Activated T-cell treated with anti-CD3 and anti-CD28 coated beads for 4 hours (primary cell): ENCODE measurements at regions not wholly inside any gene's neighbourhood (a gene's known extent, or its start where the extent isn't known, plus 50 kb on each side); places are given as distances from the start of the nearest gene placed in this dataset.

ENCODE experiments used
- DNase-seq: peaks from one replicate; pipeline ENCODE4 v3.0.0-alpha.2; 2020

DNA sequence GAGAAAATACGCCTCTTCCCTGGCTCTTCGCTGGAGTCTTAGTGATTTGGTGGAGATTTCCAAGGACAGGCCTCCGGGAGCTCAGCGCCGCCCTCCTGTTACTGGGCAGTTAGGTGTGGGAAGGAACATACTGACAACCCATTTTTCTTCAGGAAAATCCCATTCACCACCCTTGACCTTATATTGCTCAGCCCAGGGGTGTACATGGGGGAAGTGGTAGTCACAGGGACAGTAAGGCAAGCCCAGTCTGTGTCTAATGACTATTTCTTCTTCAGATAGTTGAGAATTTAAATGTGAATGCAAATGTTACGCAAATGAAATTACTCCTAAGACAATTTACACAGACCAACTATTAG is 119.4 kb downstream of the UQCRFS1 start:
- no peak for DNase-seq

DNA sequence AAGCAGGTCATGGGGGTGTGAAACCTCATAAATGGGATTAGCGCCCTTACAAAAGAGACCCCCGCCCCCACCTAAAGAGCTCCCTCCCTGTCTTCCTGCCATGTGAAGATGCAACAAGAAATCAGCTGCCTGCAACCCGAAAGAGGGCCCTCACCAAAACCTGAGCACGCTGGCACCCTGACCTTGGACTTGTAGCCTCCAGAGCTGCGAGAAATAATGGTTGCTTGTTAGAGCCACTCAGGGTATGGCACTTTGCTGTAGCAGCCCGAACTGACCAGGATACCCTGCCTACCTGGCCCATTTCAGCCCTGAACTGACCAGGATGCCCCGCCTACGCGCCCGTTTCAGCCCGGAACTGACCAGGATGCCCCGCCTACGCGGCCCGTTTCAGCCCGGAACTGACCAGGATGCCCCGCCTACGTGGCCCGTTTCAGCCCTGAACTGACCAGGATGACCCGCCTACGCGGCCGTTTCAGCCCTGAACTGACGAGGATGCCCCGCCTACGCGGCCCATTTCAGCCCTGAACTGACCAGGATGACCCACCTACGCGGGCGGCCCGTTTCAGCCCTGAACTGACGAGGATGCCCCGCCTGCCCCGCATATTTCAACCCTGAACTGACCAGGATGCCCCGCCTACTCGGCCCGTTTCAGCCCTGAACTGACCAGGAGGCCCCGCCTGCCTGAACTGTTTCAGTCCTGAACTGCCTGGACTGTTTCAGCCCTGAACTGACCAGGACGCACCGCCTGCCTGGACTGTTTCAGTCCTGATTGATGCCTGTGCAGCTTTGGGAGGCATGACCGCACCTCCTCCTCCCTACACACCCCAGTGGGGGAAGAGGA is 120.0 kb downstream of the UQCRFS1 start:
- no peak for DNase-seq

DNA sequence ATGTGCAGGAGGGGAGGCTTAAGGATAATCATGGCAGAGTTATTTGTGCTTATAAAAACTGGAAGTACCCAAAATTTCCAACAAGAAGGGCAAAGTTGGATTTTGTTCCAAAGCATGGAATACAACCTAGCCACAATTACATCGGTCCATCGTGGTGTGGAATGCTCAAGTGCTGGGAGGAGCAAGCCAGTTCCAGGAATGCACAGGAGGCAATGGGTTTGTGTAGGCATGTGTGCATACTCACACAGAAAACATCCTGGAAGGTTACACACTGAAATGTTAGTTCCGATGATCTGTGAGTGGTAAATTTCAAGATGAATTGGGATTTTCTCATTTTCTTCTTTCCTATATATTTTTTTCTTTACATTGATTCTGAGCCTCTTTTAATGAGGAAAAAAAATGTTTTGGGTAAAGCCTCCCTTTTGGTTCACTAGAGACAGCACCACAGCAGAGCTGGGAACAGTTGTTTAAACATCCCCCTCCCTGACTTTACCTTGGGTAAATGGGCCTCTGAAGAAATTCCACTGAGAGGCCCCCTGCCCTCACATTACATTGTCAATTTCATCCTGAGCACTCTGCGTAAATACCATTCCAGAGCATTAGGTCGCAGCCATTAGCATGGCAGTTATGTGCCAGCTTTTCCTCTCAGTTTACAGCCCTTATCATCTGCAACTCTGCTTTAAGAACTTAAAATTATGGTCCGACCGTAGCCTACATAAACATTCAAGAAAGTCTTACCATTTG is 122.0 kb downstream of the UQCRFS1 start:
- no peak for DNase-seq

DNA sequence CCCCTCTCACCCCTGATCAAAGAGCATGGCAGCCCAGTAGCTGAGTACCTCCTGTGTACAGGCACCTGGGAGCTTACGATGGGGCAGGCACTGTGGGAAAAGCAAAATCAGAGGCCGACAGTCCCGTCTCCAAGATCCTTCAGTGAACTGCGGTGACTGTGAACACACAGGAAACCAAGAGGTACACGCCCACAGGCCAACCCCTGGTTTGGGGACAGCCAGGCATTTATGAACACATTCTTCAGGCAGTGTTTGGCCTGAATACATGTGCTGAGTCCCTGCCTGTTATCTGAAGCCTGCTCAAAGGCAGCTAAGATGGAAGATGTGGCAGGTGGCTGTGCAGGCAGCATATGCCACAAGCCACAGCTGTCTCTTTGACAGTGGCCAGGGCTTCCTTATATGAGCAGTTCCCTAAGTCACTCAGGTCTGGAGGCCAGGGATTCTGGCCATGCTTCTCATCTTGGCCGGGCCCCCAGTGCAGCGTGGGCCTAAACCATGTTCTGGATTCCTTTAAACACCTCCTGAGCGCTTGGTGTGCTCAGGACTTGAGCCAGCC is 123.6 kb downstream of the UQCRFS1 start:
- DNase-seq = no peak

DNA sequence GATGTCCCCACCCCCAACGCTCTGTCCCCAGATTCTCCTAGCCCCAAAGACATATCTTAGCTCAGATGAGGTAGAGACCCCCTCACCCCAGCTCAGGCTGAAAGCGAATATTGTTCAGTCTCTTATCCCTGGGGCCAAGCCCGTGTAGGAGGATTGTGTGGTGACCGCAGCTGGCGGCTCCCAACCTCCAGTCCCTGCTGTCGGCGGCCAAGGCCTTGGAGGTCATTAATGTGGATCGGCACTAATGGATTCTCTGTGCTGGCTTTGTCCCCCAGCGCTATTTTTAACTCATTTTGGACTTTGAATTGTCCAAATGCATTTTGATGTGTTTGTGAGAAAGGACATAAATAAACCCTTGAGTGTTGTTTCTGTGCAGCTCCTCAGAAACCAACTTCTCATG is 124.2 kb downstream of the UQCRFS1 start:
- no peak for DNase-seq

- no peak for DNase-seq
These were observed 126.3 kb downstream of the UQCRFS1 start for GRCh38 chr19:29086646-29087045.

DNA sequence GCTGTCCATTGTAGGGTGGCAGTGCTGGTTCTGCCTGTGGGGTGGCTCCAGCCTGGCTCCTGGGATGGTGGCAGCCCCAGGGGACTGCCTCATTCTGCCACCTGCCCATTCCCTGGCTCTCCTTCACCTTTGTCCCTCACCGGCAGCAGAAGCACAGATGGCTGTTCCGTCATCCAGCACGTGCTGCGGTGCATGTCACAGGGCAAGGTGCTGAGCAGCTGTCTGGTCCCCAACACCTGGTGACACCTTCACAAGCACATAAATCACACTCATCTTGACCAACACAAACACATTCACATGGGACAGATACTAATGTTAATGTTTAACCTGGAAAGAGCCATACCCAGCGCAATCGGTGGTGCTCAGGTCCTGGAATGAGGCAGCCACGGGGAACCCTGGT is 126.8 kb downstream of the UQCRFS1 start:
- DNase-seq = no peak

DNA sequence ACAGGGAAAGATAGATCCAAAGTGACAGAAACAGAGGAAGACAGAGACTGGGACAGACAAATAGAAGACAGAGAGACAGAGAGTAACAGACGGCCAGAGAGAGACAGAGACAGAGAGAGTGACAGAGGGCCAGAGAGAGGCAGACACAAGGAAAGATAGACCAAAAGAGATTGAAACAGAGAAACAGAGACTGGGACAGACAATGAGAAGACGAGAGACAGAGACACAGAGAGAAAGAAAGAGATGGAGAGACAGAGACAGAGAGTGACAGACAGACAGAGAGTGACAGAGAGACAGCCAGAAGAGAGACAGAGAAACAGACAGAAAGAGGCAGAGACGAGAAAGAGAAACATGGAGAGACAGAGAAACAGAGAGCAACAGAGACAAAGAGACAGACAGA is 127.3 kb downstream of the UQCRFS1 start:
- no peak for DNase-seq

DNA sequence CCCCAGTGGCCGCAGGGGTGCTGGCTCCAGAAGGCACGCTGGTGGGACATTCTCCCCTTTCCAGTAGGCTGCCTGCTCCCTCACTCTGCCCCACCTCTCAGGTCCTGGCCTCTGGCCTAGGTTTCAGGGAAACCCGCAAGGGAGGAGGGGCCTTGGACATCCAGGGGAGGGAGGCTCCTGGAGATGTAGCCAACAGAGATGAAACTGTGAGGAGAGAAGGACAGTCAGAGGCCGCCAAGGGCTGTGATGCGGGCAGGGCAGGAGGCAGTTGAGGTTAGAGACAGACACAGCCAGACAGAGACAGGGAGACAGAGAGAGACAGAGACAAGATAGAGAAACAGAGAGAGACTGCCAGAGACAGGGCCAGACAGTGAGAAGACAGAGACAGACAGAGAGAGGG is 127.7 kb downstream of the UQCRFS1 start:
- DNase-seq = no peak

GRCh38 chr19:29084266-29084665 is 128.7 kb downstream of the UQCRFS1 start:
- DNase-seq = no peak

DNA sequence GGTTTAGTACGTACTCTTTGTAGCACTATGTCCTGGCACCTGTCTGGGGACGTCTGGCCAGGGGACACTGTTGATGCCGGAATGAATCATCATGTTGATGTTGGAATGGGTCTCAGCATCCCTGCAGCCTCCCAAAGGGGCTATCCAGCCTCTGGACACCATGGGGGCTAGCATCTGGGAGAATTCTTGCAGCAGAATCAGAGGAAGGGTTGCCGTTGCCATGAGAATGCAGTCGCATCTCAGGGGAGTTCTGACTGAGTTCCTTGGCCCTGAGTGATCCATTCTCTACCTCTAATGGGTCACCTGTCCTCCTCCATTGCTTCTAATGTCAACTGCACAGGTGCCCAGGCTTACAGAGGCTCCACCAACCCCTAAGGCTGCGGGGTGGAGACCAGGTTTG is 129.1 kb downstream of the UQCRFS1 start:
- no peak for DNase-seq

GRCh38 chr19:29079356-29080032 is 133.5 kb downstream of the UQCRFS1 start:
- DNase-seq = no peak

GRCh38 chr19:29076963-29077362 is 136.0 kb downstream of the UQCRFS1 start:
- no peak for DNase-seq

DNA sequence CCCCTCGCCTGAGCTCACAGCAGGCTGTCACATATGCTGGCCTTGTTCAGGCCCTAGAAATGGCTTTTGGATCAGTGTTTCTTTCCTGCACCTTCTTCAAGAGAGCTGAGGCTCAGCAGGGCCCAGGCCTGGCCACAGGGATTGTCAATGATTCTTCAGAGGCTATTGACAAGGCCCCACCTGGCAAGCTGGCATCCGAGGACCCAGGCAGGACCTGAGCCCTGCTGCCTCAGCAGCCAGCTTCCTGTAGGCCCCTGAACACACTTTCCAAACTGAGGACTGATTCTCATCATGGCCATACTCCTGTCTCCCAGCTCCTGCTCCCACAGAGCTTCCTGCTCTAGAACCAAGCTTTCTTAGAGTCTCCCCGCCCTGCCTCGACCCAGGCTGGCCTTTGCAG is 136.8 kb downstream of the UQCRFS1 start:
- no peak for DNase-seq

- DNase-seq = no peak
These were observed 137.8 kb downstream of the UQCRFS1 start for GRCh38 chr19:29075149-29075548.

DNA sequence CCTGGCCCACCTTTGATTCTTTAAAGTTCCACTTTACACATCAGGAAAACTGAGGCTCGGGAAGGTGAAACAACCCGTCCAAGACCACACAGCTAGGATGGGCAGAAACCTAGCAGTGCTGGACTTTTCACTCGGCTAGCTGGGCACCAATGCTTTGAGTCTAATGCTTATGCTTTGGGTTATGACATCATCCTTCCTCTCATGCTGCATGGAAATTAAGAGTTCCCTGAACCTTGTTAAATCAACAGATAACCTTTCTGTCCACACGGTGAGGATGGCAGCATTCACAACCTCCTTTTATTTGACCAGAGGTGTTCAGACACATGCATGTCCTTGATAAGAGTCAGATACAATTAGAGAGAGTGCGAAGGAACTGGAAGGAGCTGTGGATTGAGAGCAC is 138.4 kb downstream of the UQCRFS1 start:
- no peak for DNase-seq

DNA sequence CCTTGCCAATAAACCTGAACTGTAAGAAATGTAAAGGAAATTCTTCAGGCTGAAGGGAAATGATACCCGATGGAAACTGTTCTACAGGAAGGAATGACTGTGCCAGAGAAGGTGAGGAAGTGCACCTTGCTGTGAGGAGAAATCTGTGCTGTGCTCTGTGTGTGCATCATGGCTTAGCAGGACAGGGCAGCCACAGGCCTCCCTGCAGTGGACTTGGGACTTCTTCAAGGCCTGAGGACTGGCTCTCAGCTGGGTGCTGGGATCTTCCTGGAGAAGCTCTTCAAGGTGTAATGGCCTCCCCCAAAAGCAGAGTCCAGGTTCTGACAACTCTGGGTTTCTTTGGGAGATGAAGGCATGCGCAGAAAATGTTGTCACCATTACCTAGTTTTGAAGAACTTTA is 145.1 kb downstream of the UQCRFS1 start:
- DNase-seq = no peak

GRCh38 chr19:29062475-29063435 is 150.2 kb downstream of the UQCRFS1 start:
- no peak for DNase-seq

DNA sequence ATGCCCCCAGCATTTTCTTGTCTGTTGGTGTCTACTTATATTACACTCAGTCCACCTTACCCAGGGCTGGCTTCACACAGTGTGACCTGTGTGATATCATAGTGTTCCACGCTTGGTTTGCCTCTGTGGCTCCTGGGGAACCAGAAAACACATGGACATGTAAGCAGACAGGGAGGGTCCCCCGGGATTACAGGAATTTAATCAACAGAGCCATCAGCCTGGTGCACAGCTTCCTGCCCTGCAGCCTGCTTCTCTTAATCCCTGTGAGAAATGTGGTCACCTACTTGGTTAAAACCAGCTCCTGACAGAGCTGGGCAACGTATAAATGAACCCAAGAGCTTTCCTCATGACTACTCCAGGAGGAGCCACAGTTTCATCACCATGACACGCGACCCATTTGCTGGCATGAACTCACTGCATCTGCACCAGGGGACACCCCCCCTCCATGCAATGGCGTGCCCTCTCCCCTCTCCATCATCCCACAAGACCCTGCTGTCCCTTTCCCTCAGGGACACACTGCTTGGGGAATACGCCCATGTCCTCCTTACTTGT is 152.1 kb downstream of the UQCRFS1 start:
- DNase-seq = no peak

GRCh38 chr19:29056535-29056934 is 156.4 kb downstream of the UQCRFS1 start:
- DNase-seq = no peak

DNA sequence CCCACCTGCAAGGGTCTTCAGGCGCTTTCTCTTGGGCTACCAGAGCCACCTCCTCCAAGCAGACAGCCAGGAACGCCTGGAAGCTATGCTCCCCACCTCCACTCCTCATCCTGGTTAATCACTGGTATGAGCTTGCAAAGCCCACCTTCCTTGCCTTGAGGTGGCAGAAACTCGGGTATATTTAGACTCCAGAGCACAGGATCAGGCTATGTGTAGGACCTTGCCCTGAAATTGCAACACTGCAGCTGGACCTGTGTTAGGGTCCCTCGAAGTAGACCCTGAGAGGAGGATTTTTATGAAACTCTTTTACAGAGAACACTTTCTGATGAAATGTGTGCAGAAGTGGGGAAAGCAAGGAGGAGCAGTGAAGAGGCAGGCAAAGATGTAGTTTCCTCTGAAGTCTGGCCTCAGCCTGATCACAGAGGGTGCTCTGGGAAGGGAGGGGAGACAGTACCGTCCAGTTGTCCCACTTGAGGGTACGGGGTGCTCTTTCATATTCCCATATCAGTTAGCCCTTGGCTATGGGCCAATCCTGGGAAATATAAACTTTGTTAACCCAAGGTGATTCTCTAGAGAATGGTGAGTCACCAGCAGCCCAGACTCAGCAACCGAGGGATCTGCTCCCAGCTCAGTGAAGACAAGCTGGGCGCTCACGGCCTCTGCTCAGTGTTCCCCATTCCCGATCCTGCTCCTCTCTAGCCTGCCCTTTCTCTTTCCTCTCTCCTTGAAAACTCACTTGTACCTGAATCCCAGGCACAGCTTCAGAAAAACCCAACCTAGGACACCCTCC is 157.9 kb downstream of the UQCRFS1 start:
- no peak for DNase-seq
